Panc1 (cell line): ENCODE measurements at regions not wholly inside any gene's neighbourhood (a gene's known extent, or its start where the extent isn't known, plus 50 kb on each side); places are given as distances from the start of the nearest gene placed in this dataset.

ENCODE experiments used
- ATAC-seq: fragments of 200-7000 bp; cut with Tn5 transposase; 2 replicates; pipeline ENCODE4 v1.9.1; 2020; ENCODE audit warnings: mild to moderate bottlenecking, moderate library complexity
- BruUV-seq: library from RNA; stranded (reverse); fragments of 400-500 nt; replicated peaks from 2 replicates; lab custom pipeline; 2021; lab: Mats Ljungman, UMichigan
- CTCF ChIA-PET: fragments of 300-600 bp; sonication (Branson Sonifier 250); formaldehyde crosslinking; loops from one replicate; lab custom pipeline; 2022; ENCODE audit warnings: antibody characterized with exemption; lab: Charles Lee
- POLR2A ChIA-PET: fragments of 300-600 bp; sonication (Branson Sonifier 250); formaldehyde crosslinking; loops from one replicate; lab custom pipeline; 2022; ENCODE audit warnings: antibody characterized with exemption; lab: Charles Lee
- DNase-seq: peaks from one replicate; pipeline ENCODE4 v3.0.0-alpha.2; 2010; ENCODE audit warnings: low read depth, low spot score
- H3K27ac ChIP-seq: 2 replicates; pipeline ENCODE4 v1.5.1; 2011; ENCODE audit warnings: mild to moderate bottlenecking, low read length, inconsistent platforms
- H3K27me3 ChIP-seq: fragments of 200-500 bp; sonication (Bioruptor generic); 2 replicates; pipeline ENCODE4 v1.6.0; 2014; ENCODE audit warnings: low read length, inconsistent platforms; ENCODE audit not compliant: control insufficient read depth, insufficient read depth
- H3K36me3 ChIP-seq: fragments of 200-500 bp; sonication (Bioruptor generic); 2 replicates; pipeline ENCODE4 v1.5.1; 2014; ENCODE audit warnings: inconsistent platforms, mild to moderate bottlenecking, low read length, moderate library complexity; ENCODE audit not compliant: control insufficient read depth, insufficient read depth
- H3K4me1 ChIP-seq: 2 replicates; pipeline ENCODE4 v1.5.1; 2011; ENCODE audit warnings: inconsistent platforms, mild to moderate bottlenecking, low read length, moderate library complexity; ENCODE audit not compliant: control insufficient read depth, insufficient read depth
- H3K4me3 ChIP-seq, 2 experiments: 2 replicates each; pipeline ENCODE4 v1.5.1; 2011 to 2012; ENCODE audit warnings: low read depth in 2 of 2, low read length in 2 of 2, mild to moderate bottlenecking in 2 of 2, inconsistent platforms in 1 of 2, moderate library complexity in 1 of 2
- H3K9me3 ChIP-seq: fragments of 200-500 bp; sonication (Bioruptor generic); 2 replicates; pipeline ENCODE4 v1.5.1; 2014; ENCODE audit warnings: low read depth, mild to moderate bottlenecking, inconsistent platforms, low read length, moderate library complexity; ENCODE audit not compliant: control insufficient read depth, insufficient read depth
- CTCF ChIP-seq: fragments of 450-650 bp; IDR thresholded peaks from 2 replicates; pipeline ENCODE4 v1.5.1; 2017; ENCODE audit warnings: mild to moderate bottlenecking
- POLR2AphosphoS5 ChIP-seq: IDR thresholded peaks from 2 replicates; pipeline ENCODE4 v1.6.1; 2012; ENCODE audit warnings: mild to moderate bottlenecking, low read depth, low read length, moderate library complexity
- REST ChIP-seq, 2 experiments: IDR thresholded peaks; 2 replicates each; pipeline ENCODE4 v1.6.1; 2011 to 2012; ENCODE audit warnings: low read depth in 2 of 2, control low read depth in 1 of 2, low read length in 1 of 2, mild to moderate bottlenecking in 1 of 2, moderate library complexity in 1 of 2; ENCODE audit not compliant: insufficient read depth in 1 of 2
- SIN3A ChIP-seq: IDR thresholded peaks from 2 replicates; pipeline ENCODE4 v1.6.1; 2012; ENCODE audit warnings: low read depth, mild to moderate bottlenecking, low read length, moderate library complexity, borderline replicate concordance; ENCODE audit not compliant: insufficient read depth
- TCF7L2 ChIP-seq: IDR thresholded peaks from 2 replicates; pipeline ENCODE4 v1.6.1; 2011; ENCODE audit warnings: mild to moderate bottlenecking, low read depth, low read length, inconsistent platforms
- in situ Hi-C: cut with HindIII; loops from 2 replicates; pipeline ENCODE4 v1.10.0; 2016; ENCODE audit warnings: low sequenced_read_pairs, low pct_unique_long_range_greater_than_20kb
- intact Hi-C: fragments of 100-400 bp; cut with micrococcal nuclease; formaldehyde crosslinking; loops from one replicate; pipeline ENCODE4 v1.10.0; 2022; ENCODE audit not compliant: unreplicated experiment

GRCh38 chr3:178267158-178267844 is 268.9 kb upstream of the KCNMB2 start:
- no TSS peak for BruUV-seq
- H3K4me1 ChIP-seq: no peaks in the 10 kb centered on the region
- intact Hi-C loops: no loop called here
- no peak overlapping the region for H3K27ac ChIP-seq
- DNase-seq (no peak), ATAC-seq (no peak)
- H3K27me3 ChIP-seq: no peaks in the 10 kb centered on the region
- H3K4me3 ChIP-seq: no peak overlapping the region
- ChIA-PET POLR2A (no interaction called here), CTCF (no interaction called here)
- in situ Hi-C loops: no loop called here
- no peaks in the 10 kb centered on the region for H3K9me3 ChIP-seq
- H3K36me3 ChIP-seq: no peaks in the 10 kb centered on the region
- TF ChIP-seq POLR2AphosphoS5 (no peak), TCF7L2 (no peak), REST (IDR thresholded peaks at IDR 0.05; ENCODE audit: insufficient read depth in 1 of 2, low read depth in 2 of 2, low read length in 1 of 2) (no peak), SIN3A (no peak), CTCF (no peak)

- no peaks in the 10 kb centered on the region for H3K4me1 ChIP-seq
- ChIA-PET POLR2A (no interaction called here), CTCF (no interaction called here)
- no peaks in the 10 kb centered on the region for H3K27me3 ChIP-seq
- H3K4me3 ChIP-seq: no peak overlapping the region
- TF ChIP-seq REST (IDR thresholded peaks at IDR 0.05; ENCODE audit: insufficient read depth in 1 of 2, low read depth in 2 of 2, low read length in 1 of 2) (no peak), TCF7L2 (no peak), CTCF (no peak), SIN3A (no peak), POLR2AphosphoS5 (no peak)
- intact Hi-C loops: no loop called here
- BruUV-seq: no TSS peak
- H3K27ac ChIP-seq: no peak overlapping the region
- ATAC-seq (no peak), DNase-seq (no peak)
- H3K9me3 ChIP-seq: no peaks in the 10 kb centered on the region
- no peaks in the 10 kb centered on the region for H3K36me3 ChIP-seq
- in situ Hi-C loops: no loop called here
These were observed 265.4 kb upstream of the KCNMB2 start for GRCh38 chr3:178270838-178271237.
